IMR-90 (cell line): ENCODE measurements at regions not wholly inside any gene's neighbourhood (a gene's known extent, or its start where the extent isn't known, plus 50 kb on each side); places are given as distances from the start of the nearest gene placed in this dataset.

ENCODE experiments used
- ATAC-seq: fragments of 200-7000 bp; cut with Tn5 transposase; 2 replicates; pipeline ENCODE4 v1.9.1; 2020; ENCODE audit warnings: low read depth, mild to moderate bottlenecking, moderate library complexity
- BruUV-seq: library from RNA; stranded (reverse); fragments of 400-500 nt; replicated peaks from 2 replicates; lab custom pipeline; 2021; lab: Mats Ljungman, UMichigan
- CTCF ChIA-PET: fragments of 300-600 bp; formaldehyde crosslinking; extraction: SDS; loops from one replicate; lab custom pipeline; 2021; ENCODE audit warnings: antibody characterized with exemption; lab: Yijun Ruan, JAX
- POLR2A ChIA-PET: fragments of 300-600 bp; sonication (Branson Sonifier 250); formaldehyde crosslinking; loops from one replicate; lab custom pipeline; 2022; ENCODE audit warnings: antibody characterized with exemption; ENCODE audit not compliant: unreplicated experiment; lab: Charles Lee
- DNase-seq: peaks from one replicate; pipeline ENCODE4 v3.0.0; 2013
- H2AFZ ChIP-seq: replicated peaks from 2 replicates; pipeline ENCODE3; 2013; ENCODE audit warnings: low read length, mild to moderate bottlenecking; ENCODE audit not compliant: poor library complexity
- H2AK5ac ChIP-seq: 2 replicates; pipeline ENCODE4 v1.6.1; 2013; ENCODE audit warnings: low read depth, low read length, inconsistent platforms
- H2AK9ac ChIP-seq: replicated peaks from 2 replicates; pipeline ENCODE3; 2013; ENCODE audit warnings: mild to moderate bottlenecking, low read depth, low read length, moderate library complexity; ENCODE audit not compliant: poor library complexity
- H2BK120ac ChIP-seq: 2 replicates; pipeline ENCODE4 v1.6.1; 2013; ENCODE audit warnings: low read depth, low read length, inconsistent platforms
- H2BK15ac ChIP-seq: 3 replicates; pipeline ENCODE4 v1.6.1; 2013; ENCODE audit warnings: low read depth, low read length, inconsistent platforms
- H2BK20ac ChIP-seq: 2 replicates; pipeline ENCODE4 v1.6.1; 2013; ENCODE audit warnings: low read depth, mild to moderate bottlenecking, inconsistent platforms, low read length, moderate library complexity
- H2BK5ac ChIP-seq: 2 replicates; pipeline ENCODE4 v1.6.1; 2013; ENCODE audit warnings: mild to moderate bottlenecking, low read depth, low read length, inconsistent platforms; ENCODE audit not compliant: poor library complexity, severe bottlenecking
- H3K14ac ChIP-seq: replicated peaks from 2 replicates; pipeline ENCODE4 v1.6.1; 2013; ENCODE audit warnings: low read depth, low read length, inconsistent platforms
- H3K18ac ChIP-seq: 2 replicates; pipeline ENCODE4 v1.6.1; 2013; ENCODE audit warnings: low read depth, low read length, control low read depth
- H3K23ac ChIP-seq: 2 replicates; pipeline ENCODE4 v1.6.1; 2013; ENCODE audit warnings: low read depth, low read length, inconsistent platforms
- H3K27ac ChIP-seq: 2 replicates; pipeline ENCODE4 v1.5.1; 2013; ENCODE audit warnings: mild to moderate bottlenecking, control low read depth, low read length; ENCODE audit not compliant: insufficient read depth
- H3K27me3 ChIP-seq: 2 replicates; pipeline ENCODE4 v1.6.1; 2013; ENCODE audit warnings: low read length; ENCODE audit not compliant: control insufficient read depth, insufficient read depth
- H3K36me3 ChIP-seq: 2 replicates; pipeline ENCODE4 v1.6.1; 2013; ENCODE audit warnings: low read length, mixed read lengths; ENCODE audit not compliant: control insufficient read depth, insufficient read depth
- H3K4ac ChIP-seq: 2 replicates; pipeline ENCODE4 v1.6.1; 2013; ENCODE audit warnings: low read depth, low read length, inconsistent platforms
- H3K4me1 ChIP-seq: 2 replicates; pipeline ENCODE4 v1.6.1; 2013; ENCODE audit warnings: low read length, mixed read lengths; ENCODE audit not compliant: control insufficient read depth, insufficient read depth
- H3K4me2 ChIP-seq: 2 replicates; pipeline ENCODE4 v1.6.1; 2013; ENCODE audit warnings: low read depth, mild to moderate bottlenecking, control low read depth, low read length, moderate library complexity
- H3K4me3 ChIP-seq: 2 replicates; pipeline ENCODE4 v1.5.1; 2013; ENCODE audit warnings: low read depth, mild to moderate bottlenecking, control low read depth, low read length, moderate library complexity; ENCODE audit not compliant: insufficient read depth
- H3K56ac ChIP-seq: 2 replicates; pipeline ENCODE4 v1.6.1; 2013; ENCODE audit warnings: low read length, inconsistent platforms; ENCODE audit not compliant: insufficient read depth; ENCODE audit errors: extremely low read depth
- H3K79me1 ChIP-seq, 2 experiments: 2 replicates each; pipeline ENCODE4 v1.6.1; 2013; ENCODE audit warnings: low read length in 2 of 2, inconsistent platforms in 1 of 2, low read depth in 1 of 2
- H3K9ac ChIP-seq: 2 replicates; pipeline ENCODE4 v1.6.1; 2013; ENCODE audit warnings: low read depth, low read length, control low read depth
- H3K9me1 ChIP-seq: 2 replicates; pipeline ENCODE4 v1.6.1; 2013; ENCODE audit warnings: low read length, inconsistent platforms; ENCODE audit not compliant: insufficient read depth
- H3K9me3 ChIP-seq: 2 replicates; pipeline ENCODE4 v1.6.1; 2013; ENCODE audit warnings: low read length; ENCODE audit not compliant: control insufficient read depth, insufficient read depth
- H4K20me1 ChIP-seq: 2 replicates; pipeline ENCODE4 v1.6.1; 2013; ENCODE audit warnings: low read length, inconsistent platforms; ENCODE audit not compliant: insufficient read depth
- H4K5ac ChIP-seq: 2 replicates; pipeline ENCODE4 v1.6.1; 2013; ENCODE audit warnings: mild to moderate bottlenecking, low read depth, low read length, control low read depth
- H4K8ac ChIP-seq, 2 experiments: 2 replicates each; pipeline ENCODE4 v1.6.1; 2013; ENCODE audit warnings: low read depth in 2 of 2, low read length in 2 of 2, control low read depth in 1 of 2, inconsistent platforms in 1 of 2
- H4K91ac ChIP-seq: 2 replicates; pipeline ENCODE4 v1.6.1; 2013; ENCODE audit warnings: low read depth, low read length, inconsistent platforms; ENCODE audit not compliant: insufficient read depth
- BHLHE40 ChIP-seq: fragments of 150-350 bp; IDR thresholded peaks from 2 replicates; pipeline ENCODE4 v1.6.1; 2016; ENCODE audit warnings: mild to moderate bottlenecking, low read depth, low read length
- MAZ ChIP-seq: IDR thresholded peaks from 2 replicates; pipeline ENCODE4 v1.6.1; 2012; ENCODE audit warnings: low read depth, mild to moderate bottlenecking, low read length, improper control_type of control experiment, moderate library complexity, borderline replicate concordance
- MXI1 ChIP-seq: IDR thresholded peaks from 2 replicates; pipeline ENCODE4 v1.6.1; 2012; ENCODE audit warnings: low read depth, mild to moderate bottlenecking, low read length, moderate library complexity, borderline replicate concordance
- NFE2L2 ChIP-seq: fragments of 150-350 bp; IDR thresholded peaks from 2 replicates; pipeline ENCODE4 v1.6.1; 2016; ENCODE audit warnings: low read depth, mild to moderate bottlenecking, low read length
- POLR2A ChIP-seq: IDR thresholded peaks from 2 replicates; pipeline ENCODE4 v1.6.1; 2012; ENCODE audit warnings: mild to moderate bottlenecking, low read depth, low read length
- RFX5 ChIP-seq: IDR thresholded peaks from 2 replicates; pipeline ENCODE4 v1.8.0; 2012; ENCODE audit warnings: low read depth, mild to moderate bottlenecking, low read length, moderate library complexity
- SMC3 ChIP-seq: fragments of 150-350 bp; IDR thresholded peaks from 2 replicates; pipeline ENCODE4 v1.6.1; 2016; ENCODE audit warnings: low read depth, mild to moderate bottlenecking, antibody characterized with exemption, low read length, moderate library complexity
- USF2 ChIP-seq: fragments of 150-350 bp; IDR thresholded peaks from 2 replicates; pipeline ENCODE4 v1.6.1; 2017; ENCODE audit warnings: mild to moderate bottlenecking, antibody characterized with exemption, low read length, low read depth
- WGBS, 2 experiments: methylation state at CpG; one replicate each; pipeline versions ENCODE4 v1.1.5 to v1.1.7; 2013; ENCODE audit warnings: missing lambda C conversion rate in 2 of 2; ENCODE audit not compliant: insufficient read length in 1 of 2; ENCODE audit errors: extremely low coverage in 2 of 2; 5-methylcytosine and 5-hydroxymethylcytosine counted together
- dilution Hi-C: fragments of 300-500 bp; cut with HindIII; formaldehyde crosslinking; loops from one replicate; pipeline ENCODE4 v1.14.3; 2018; ENCODE audit warnings: low sequenced_read_pairs; ENCODE audit not compliant: unreplicated experiment
- in situ Hi-C: fragments of 300-500 bp; cut with MboI; formaldehyde crosslinking; loops from 3 replicates; pipeline ENCODE4 v1.14.3; 2019; ENCODE audit warnings: low sequenced_read_pairs, inconsistent platforms, mixed read lengths
- intact Hi-C: fragments of 100-400 bp; cut with micrococcal nuclease; formaldehyde crosslinking; loops from 2 replicates; pipeline ENCODE4 v1.10.0; 2022

GRCh38 chr10:30170814-30171213 is 111.4 kb upstream of the JCAD start:
- intact Hi-C loops: no loop called here
- Histone ChIP-seq H3K4me3 (no peak overlapping the region), H4K91ac (no peak overlapping the region), H2BK15ac (no peak overlapping the region), H3K23ac (no peak overlapping the region), H2AK5ac (no peak overlapping the region), H2AFZ (no peak overlapping the region), H3K79me1 (no peaks in the 10 kb centered on the region), H3K36me3 (no peaks in the 10 kb centered on the region), H3K56ac (no peak overlapping the region), H4K20me1 (no peaks in the 10 kb centered on the region), H3K4ac (no peak overlapping the region), H3K9me3 (peaks cover 2% of the 10 kb centered on the region; the same call in 1 of the 2 replicates), H3K14ac (no peak overlapping the region), H3K9ac (no peak overlapping the region), H3K27me3 (no peaks in the 10 kb centered on the region), H3K27ac (no peak overlapping the region), H3K9me1 (0 out of 2 replicates have a peak, but pooled peaks cover 4% of the 10 kb centered on the region), H4K8ac (no peak overlapping the region), H3K4me2 (no peak overlapping the region), H4K5ac (no peak overlapping the region), H2AK9ac (no peak overlapping the region), H2BK5ac (no peak overlapping the region), H3K4me1 (no peaks in the 10 kb centered on the region), H2BK20ac (no peak overlapping the region), H2BK120ac (no peak overlapping the region), H3K18ac (no peak overlapping the region)
- dilution Hi-C loops: no loop called here
- no TSS peak for BruUV-seq
- TF ChIP-seq NFE2L2 (no peak), USF2 (no peak), MXI1 (no peak), SMC3 (no peak), MAZ (no peak), RFX5 (no peak), BHLHE40 (no peak), POLR2A (no peak)
- WGBS, 2 experiments: no CpG with 5 or more reads among the region's 3 CpGs
- ATAC-seq (no peak), DNase-seq (peak; percentile 26)
- in situ Hi-C loops: no loop called here
- POLR2A ChIA-PET: no interaction called here
- CTCF ChIA-PET: no interaction called here
